ENCODE measurements at regions not wholly inside any gene's neighbourhood (a gene's known extent, or its start where the extent isn't known, plus 50 kb on each side); places are given as distances from the start of the nearest gene placed in this dataset.

- TF ChIP-seq CTCF (conservative IDR thresholded peaks at IDR 0.05): no peak
- H3K27ac ChIP-seq: no peak overlapping the region
Observed at GRCh38 chrX:20418379-20419150, 151.9 kb upstream of the RPS6KA3 start.

- H3K27ac ChIP-seq: no peak overlapping the region
- no peak for TF ChIP-seq CTCF (conservative IDR thresholded peaks at IDR 0.05)
Observed at GRCh38 chrX:20414762-20415445, 148.2 kb upstream of the RPS6KA3 start.

GRCh38 chrX:20414066-20414465 is 147.4 kb upstream of the RPS6KA3 start:
- TF ChIP-seq CTCF (conservative IDR thresholded peaks at IDR 0.05): no peak

GRCh38 chrX:20412871-20413486 is 146.3 kb upstream of the RPS6KA3 start:
- H3K27ac ChIP-seq: no peak overlapping the region
- TF ChIP-seq CTCF (conservative IDR thresholded peaks at IDR 0.05): no peak

More at GRCh38 chrX:20414066-20414465, 147.4 kb upstream of the RPS6KA3 start:
- H3K27ac ChIP-seq: no peak overlapping the region

GRCh38 chrX:20410540-20410939 is 143.8 kb upstream of the RPS6KA3 start:
- TF ChIP-seq CTCF (conservative IDR thresholded peaks at IDR 0.05): no peak
- no peak overlapping the region for H3K27ac ChIP-seq

- TF ChIP-seq CTCF (conservative IDR thresholded peaks at IDR 0.05): no peak
Observed at GRCh38 chrX:20409991-20410390, 143.3 kb upstream of the RPS6KA3 start.

GRCh38 chrX:20402956-20403355 is 136.2 kb upstream of the RPS6KA3 start:
- no peak for TF ChIP-seq CTCF (conservative IDR thresholded peaks at IDR 0.05)
- no peak overlapping the region for H3K27ac ChIP-seq

More at GRCh38 chrX:20409991-20410390, 143.3 kb upstream of the RPS6KA3 start:
- H3K27ac ChIP-seq: no peak overlapping the region

Data from VCaP (cell line).